HepG2 (cell line): ENCODE measurements at regions not wholly inside any gene's neighbourhood (a gene's known extent, or its start where the extent isn't known, plus 50 kb on each side); places are given as distances from the start of the nearest gene placed in this dataset.

Source experiments
- ATF7-NPFF ChIP-seq: sonication (generic); formaldehyde crosslinking; IDR thresholded peaks from 2 replicates; pipeline ENCODE4 v1.8.1; 2023; ENCODE audit warnings: mild to moderate bottlenecking, low read depth, missing genetic modification reagents, moderate library complexity
- CCAR2 ChIP-seq: fragments of 200-400 bp; formaldehyde crosslinking; optimal IDR thresholded peaks from 2 replicates; pipeline ENCODE3; 2018; ENCODE audit warnings: low read depth, mild to moderate bottlenecking, low read length, moderate library complexity
- NFIB ChIP-seq: sonication (generic); formaldehyde crosslinking; IDR thresholded peaks from 2 replicates; pipeline ENCODE4 v1.9.0; 2021; ENCODE audit warnings: missing genetic modification reagents, mild to moderate bottlenecking, borderline replicate concordance
- RFX3 ChIP-seq: IDR thresholded peaks from 2 replicates; pipeline ENCODE4 v1.6.1; 2016; ENCODE audit warnings: missing biosample characterization, missing genetic modification reagents
- SIN3A ChIP-seq: IDR thresholded peaks from 2 replicates; pipeline ENCODE4 v1.6.1; 2011; ENCODE audit warnings: low read depth, mild to moderate bottlenecking, control low read depth, low read length, borderline replicate concordance
- TCF7L2 ChIP-seq: IDR thresholded peaks from 2 replicates; pipeline ENCODE4 v1.6.1; 2011; ENCODE audit warnings: mild to moderate bottlenecking, low read depth, low read length, moderate library complexity
- TF ChIP-seq, protein P1 (sequence below): sonication (generic); formaldehyde crosslinking; IDR thresholded peaks from 2 replicates; pipeline ENCODE4 v1.4.0; 2020; ENCODE audit warnings: missing genetic modification reagents, mild to moderate bottlenecking, borderline replicate concordance
- TF ChIP-seq, protein P2 (sequence below): sonication (generic); formaldehyde crosslinking; IDR thresholded peaks from 2 replicates; pipeline ENCODE4 v1.9.0; 2021; ENCODE audit warnings: missing genetic modification reagents, mild to moderate bottlenecking, borderline replicate concordance
- TF ChIP-seq, protein P3 (sequence below): IDR thresholded peaks from 2 replicates; pipeline ENCODE4 v1.6.1; 2018; ENCODE audit warnings: missing genetic modification reagents
- TF ChIP-seq, protein P4 (sequence below), 2 experiments: sonication (generic) in 1 of 2; formaldehyde crosslinking in 1 of 2; IDR thresholded peaks; 2 replicates each; pipeline versions ENCODE4 v1.4.0 to v1.6.1; 2016 to 2020; ENCODE audit warnings: borderline replicate concordance in 1 of 2, low read depth in 1 of 2, mild to moderate bottlenecking in 1 of 2, missing genetic modification reagents in 1 of 2
- TF ChIP-seq, protein P5 (sequence below): sonication (generic); formaldehyde crosslinking; conservative IDR thresholded peaks from 2 replicates; pipeline ENCODE4 v1.4.0; 2020; ENCODE audit warnings: mild to moderate bottlenecking, missing genetic modification reagents, moderate library complexity

DNA sequence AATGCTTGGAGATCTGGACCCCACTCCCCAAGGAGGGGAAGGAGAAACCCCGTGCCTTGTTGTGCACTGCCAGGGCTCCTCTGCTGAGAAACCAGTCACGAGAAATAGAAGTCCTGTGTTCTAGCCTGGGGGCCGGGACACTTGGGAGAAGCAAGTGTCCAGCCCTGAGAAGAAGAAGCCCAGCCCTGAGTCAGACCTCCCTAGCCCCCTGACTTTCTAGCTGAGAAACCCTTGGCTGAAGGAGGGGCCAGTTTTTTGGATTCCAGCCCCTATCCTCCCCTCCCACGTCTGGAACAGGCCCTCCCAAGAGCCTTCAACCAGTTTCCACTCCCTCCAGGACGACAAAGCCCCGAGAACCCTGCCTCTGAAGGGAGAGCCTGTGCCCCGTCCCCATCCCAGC is 100.5 kb downstream of the NAV1 start (continued):
- TF ChIP-seq, protein P1, sequence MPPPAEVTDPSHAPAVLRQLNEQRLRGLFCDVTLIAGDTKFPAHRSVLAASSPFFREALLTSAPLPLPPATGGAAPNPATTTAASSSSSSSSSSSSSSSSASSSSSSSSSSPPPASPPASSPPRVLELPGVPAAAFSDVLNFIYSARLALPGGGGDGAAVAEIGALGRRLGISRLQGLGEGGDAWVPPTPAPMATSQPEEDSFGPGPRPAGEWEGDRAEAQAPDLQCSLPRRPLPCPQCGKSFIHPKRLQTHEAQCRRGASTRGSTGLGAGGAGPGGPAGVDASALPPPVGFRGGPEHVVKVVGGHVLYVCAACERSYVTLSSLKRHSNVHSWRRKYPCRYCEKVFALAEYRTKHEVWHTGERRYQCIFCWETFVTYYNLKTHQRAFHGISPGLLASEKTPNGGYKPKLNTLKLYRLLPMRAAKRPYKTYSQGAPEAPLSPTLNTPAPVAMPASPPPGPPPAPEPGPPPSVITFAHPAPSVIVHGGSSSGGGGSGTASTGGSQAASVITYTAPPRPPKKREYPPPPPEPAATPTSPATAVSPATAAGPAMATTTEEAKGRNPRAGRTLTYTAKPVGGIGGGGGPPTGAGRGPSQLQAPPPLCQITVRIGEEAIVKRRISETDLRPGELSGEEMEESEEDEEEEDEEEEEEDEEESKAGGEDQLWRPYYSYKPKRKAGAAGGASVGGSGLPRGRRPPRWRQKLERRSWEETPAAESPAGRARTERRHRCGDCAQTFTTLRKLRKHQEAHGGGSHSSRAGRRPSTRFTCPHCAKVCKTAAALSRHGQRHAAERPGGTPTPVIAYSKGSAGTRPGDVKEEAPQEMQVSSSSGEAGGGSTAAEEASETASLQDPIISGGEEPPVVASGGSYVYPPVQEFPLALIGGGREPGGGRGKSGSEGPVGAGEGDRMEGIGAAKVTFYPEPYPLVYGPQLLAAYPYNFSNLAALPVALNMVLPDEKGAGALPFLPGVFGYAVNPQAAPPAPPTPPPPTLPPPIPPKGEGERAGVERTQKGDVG (CRISPR knock-in tag) = no peak
- TF ChIP-seq RFX3 (CRISPR knock-in tag) (no peak), SIN3A (no peak), CCAR2 (no peak), TCF7L2 (no peak), NFIB (CRISPR knock-in tag) (no peak), ATF7-NPFF (CRISPR knock-in tag) (no peak)
- TF ChIP-seq, protein P2, sequence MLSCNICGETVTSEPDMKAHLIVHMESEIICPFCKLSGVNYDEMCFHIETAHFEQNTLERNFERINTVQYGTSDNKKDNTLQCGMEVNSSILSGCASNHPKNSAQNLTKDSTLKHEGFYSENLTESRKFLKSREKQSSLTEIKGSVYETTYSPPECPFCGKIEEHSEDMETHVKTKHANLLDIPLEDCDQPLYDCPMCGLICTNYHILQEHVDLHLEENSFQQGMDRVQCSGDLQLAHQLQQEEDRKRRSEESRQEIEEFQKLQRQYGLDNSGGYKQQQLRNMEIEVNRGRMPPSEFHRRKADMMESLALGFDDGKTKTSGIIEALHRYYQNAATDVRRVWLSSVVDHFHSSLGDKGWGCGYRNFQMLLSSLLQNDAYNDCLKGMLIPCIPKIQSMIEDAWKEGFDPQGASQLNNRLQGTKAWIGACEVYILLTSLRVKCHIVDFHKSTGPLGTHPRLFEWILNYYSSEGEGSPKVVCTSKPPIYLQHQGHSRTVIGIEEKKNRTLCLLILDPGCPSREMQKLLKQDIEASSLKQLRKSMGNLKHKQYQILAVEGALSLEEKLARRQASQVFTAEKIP (CRISPR knock-in tag) = no peak
- TF ChIP-seq, protein P3, sequence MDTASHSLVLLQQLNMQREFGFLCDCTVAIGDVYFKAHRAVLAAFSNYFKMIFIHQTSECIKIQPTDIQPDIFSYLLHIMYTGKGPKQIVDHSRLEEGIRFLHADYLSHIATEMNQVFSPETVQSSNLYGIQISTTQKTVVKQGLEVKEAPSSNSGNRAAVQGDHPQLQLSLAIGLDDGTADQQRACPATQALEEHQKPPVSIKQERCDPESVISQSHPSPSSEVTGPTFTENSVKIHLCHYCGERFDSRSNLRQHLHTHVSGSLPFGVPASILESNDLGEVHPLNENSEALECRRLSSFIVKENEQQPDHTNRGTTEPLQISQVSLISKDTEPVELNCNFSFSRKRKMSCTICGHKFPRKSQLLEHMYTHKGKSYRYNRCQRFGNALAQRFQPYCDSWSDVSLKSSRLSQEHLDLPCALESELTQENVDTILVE (CRISPR knock-in tag) = no peak
- TF ChIP-seq, protein P4, sequence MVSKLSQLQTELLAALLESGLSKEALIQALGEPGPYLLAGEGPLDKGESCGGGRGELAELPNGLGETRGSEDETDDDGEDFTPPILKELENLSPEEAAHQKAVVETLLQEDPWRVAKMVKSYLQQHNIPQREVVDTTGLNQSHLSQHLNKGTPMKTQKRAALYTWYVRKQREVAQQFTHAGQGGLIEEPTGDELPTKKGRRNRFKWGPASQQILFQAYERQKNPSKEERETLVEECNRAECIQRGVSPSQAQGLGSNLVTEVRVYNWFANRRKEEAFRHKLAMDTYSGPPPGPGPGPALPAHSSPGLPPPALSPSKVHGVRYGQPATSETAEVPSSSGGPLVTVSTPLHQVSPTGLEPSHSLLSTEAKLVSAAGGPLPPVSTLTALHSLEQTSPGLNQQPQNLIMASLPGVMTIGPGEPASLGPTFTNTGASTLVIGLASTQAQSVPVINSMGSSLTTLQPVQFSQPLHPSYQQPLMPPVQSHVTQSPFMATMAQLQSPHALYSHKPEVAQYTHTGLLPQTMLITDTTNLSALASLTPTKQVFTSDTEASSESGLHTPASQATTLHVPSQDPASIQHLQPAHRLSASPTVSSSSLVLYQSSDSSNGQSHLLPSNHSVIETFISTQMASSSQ (IDR thresholded peaks at IDR 0.05; ENCODE audit: low read depth) = no peak
- TF ChIP-seq, protein P4 (CRISPR knock-in tag; IDR thresholded peaks at IDR 0.05; ENCODE audit: borderline replicate concordance) = no peak
- TF ChIP-seq, protein P5, sequence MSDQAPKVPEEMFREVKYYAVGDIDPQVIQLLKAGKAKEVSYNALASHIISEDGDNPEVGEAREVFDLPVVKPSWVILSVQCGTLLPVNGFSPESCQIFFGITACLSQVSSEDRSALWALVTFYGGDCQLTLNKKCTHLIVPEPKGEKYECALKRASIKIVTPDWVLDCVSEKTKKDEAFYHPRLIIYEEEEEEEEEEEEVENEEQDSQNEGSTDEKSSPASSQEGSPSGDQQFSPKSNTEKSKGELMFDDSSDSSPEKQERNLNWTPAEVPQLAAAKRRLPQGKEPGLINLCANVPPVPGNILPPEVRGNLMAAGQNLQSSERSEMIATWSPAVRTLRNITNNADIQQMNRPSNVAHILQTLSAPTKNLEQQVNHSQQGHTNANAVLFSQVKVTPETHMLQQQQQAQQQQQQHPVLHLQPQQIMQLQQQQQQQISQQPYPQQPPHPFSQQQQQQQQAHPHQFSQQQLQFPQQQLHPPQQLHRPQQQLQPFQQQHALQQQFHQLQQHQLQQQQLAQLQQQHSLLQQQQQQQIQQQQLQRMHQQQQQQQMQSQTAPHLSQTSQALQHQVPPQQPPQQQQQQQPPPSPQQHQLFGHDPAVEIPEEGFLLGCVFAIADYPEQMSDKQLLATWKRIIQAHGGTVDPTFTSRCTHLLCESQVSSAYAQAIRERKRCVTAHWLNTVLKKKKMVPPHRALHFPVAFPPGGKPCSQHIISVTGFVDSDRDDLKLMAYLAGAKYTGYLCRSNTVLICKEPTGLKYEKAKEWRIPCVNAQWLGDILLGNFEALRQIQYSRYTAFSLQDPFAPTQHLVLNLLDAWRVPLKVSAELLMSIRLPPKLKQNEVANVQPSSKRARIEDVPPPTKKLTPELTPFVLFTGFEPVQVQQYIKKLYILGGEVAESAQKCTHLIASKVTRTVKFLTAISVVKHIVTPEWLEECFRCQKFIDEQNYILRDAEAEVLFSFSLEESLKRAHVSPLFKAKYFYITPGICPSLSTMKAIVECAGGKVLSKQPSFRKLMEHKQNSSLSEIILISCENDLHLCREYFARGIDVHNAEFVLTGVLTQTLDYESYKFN (CRISPR knock-in tag) = no peak
